H1 (cell line): ENCODE measurements at regions not wholly inside any gene's neighbourhood (a gene's known extent, or its start where the extent isn't known, plus 50 kb on each side); places are given as distances from the start of the nearest gene placed in this dataset.

ENCODE experiments used
- ASH2L ChIP-seq: fragments of 200-600, 300-600 bp; sonication (generic); IDR thresholded peaks from one replicate; pipeline ENCODE4 v1.7.1; 2017; ENCODE audit warnings: low read length
- JUND ChIP-seq: IDR thresholded peaks from 2 replicates; pipeline ENCODE4 v1.6.1; 2011; ENCODE audit warnings: mild to moderate bottlenecking, improper control_type of control experiment, low read length
- SP1 ChIP-seq: IDR thresholded peaks from 2 replicates; pipeline ENCODE4 v1.6.1; 2011; ENCODE audit warnings: low read depth, low read length
- SP2 ChIP-seq: IDR thresholded peaks from 2 replicates; pipeline ENCODE4 v1.6.1; 2012; ENCODE audit warnings: mild to moderate bottlenecking, low read length, inconsistent platforms
- SUZ12 ChIP-seq: fragments of 200-600 bp; sonication (generic); IDR thresholded peaks from 2 replicates; pipeline ENCODE4 v1.6.1; 2012; ENCODE audit warnings: mild to moderate bottlenecking, inconsistent platforms, low read length, moderate library complexity, mixed read lengths
- TEAD4 ChIP-seq: IDR thresholded peaks from 2 replicates; pipeline ENCODE4 v1.6.1; 2012; ENCODE audit warnings: low read depth, low read length, inconsistent platforms, mixed read lengths

DNA sequence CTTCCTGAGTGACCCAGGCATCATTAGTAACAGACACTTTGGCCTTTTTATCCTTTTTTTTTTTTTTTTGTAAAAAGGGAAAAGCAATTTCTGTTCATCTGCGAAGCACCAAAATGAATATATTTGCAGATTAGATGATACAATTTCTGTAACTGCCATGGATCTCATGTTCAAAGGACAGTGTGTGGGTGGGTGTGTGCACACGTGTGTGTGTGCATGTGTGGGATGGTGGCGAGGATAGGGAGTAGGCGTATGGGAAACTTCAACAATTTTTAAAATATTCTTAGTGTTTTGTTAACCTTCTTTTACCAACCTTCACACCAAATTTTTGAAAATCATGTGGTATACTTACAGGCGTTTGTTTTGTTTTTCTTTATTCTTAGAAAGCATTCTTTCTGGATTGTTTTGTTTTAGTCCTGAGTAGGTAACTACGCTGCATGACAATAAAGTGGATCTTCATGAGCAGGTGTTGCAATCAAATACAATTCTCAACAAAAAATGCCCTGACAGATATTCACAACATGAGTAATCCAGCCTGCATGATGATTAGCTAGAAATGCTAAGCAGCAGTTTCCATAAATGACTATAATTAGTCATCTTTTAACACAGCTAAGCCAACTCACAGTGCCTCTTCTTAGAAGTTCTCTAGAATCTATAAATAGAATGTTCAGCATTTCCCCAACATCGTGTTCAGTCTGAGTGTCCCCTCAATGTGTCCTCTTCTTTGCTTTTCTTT is 53.5 kb upstream of the RMDN2 start (continued):
- TF ChIP-seq TEAD4, result no peak
- TF ChIP-seq SP1, result no peak
- TF ChIP-seq ASH2L, result no peak
- no peak for TF ChIP-seq JUND
- no peak for TF ChIP-seq SUZ12
- no peak for TF ChIP-seq SP2
- TF ChIP-seq, all 59 proteins: peak for 0
